Left ventricle myocardium inferior (tissue), 1 donor: ENCODE measurements at regions not wholly inside any gene's neighbourhood (a gene's known extent, or its start where the extent isn't known, plus 50 kb on each side); places are given as distances from the start of the nearest gene placed in this dataset.

Experiments used
- DNase-seq: peaks from one replicate; pipeline ENCODE4 v3.0.0-alpha.2; 2020
- H3K27ac ChIP-seq: fragments of 200-600 bp; replicated peaks from 2 replicates; pipeline ENCODE4 v1.8.0; 2021
- H3K27me3 ChIP-seq: fragments of 200-600 bp; 2 replicates; pipeline ENCODE4 v1.8.0; 2021; ENCODE audit warnings: low read depth
- H3K36me3 ChIP-seq: fragments of 200-600 bp; 2 replicates; pipeline ENCODE4 v1.8.0; 2021
- H3K4me1 ChIP-seq: fragments of 200-600 bp; 2 replicates; pipeline ENCODE4 v1.8.0; 2021
- H3K4me3 ChIP-seq: fragments of 200-600 bp; 2 replicates; pipeline ENCODE4 v1.8.0; 2021; ENCODE audit warnings: mild to moderate bottlenecking, moderate library complexity
- H3K9me3 ChIP-seq: fragments of 200-600 bp; replicated peaks from 2 replicates; pipeline ENCODE4 v1.8.0; 2021
- intact Hi-C: fragments of 100-400 bp; cut with micrococcal nuclease; formaldehyde crosslinking; loops from one replicate; pipeline ENCODE4 v1.11.0; 2022
- TF ChIP-seq, protein P1 (sequence below): fragments of 200-600 bp; IDR thresholded peaks from 2 replicates; pipeline ENCODE4 v1.8.0; 2021; ENCODE audit warnings: antibody characterized with exemption, mild to moderate bottlenecking, borderline replicate concordance
- donor health status: DM: no; HTN: yes; CAD: no; lungs with severe emphysema.

DNA sequence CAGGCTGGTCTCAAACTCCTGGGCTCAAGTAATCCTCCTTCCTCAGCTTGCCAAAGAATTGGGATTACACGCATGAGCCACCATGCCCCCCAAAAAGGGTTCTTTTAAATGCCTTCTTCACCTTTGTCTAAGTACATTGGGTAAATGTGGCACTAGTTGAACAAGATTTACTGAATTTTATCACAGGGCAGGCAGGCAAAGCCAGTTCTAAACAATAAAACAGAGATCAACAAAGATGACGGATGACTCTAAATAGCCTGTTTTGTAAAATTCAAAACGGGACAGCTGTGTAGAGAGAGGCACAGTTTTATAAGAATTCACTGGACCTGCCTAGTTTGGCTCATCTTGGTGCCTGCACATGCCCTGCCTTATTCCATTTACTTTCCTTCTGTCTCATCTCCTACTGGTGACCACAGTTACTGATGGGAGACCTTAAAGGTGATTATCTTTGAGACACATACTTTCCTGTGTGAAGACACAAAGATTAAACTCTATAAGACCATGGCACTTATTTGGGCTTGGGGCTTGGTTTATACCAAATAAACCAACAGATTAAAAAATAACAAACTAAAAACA is 149.6 kb upstream of the DMRT1 start:
- Histone ChIP-seq H3K36me3 (peaks cover 4% of the 10 kb centered on the region), H3K9me3 (no peaks in the 10 kb centered on the region), H3K27me3 (no peaks in the 10 kb centered on the region), H3K27ac (peak overlapping the region; percentile 97), H3K4me1 (peaks cover 99% of the 10 kb centered on the region), H3K4me3 (no peak overlapping the region)
- no peak for DNase-seq
- intact Hi-C loops: loop anchor here (5.0 to 10.0 kb wide), 2 partner anchors 63 to 65 kb away; no protein-coding TSS in a partner anchor
- TF ChIP-seq, protein P1, sequence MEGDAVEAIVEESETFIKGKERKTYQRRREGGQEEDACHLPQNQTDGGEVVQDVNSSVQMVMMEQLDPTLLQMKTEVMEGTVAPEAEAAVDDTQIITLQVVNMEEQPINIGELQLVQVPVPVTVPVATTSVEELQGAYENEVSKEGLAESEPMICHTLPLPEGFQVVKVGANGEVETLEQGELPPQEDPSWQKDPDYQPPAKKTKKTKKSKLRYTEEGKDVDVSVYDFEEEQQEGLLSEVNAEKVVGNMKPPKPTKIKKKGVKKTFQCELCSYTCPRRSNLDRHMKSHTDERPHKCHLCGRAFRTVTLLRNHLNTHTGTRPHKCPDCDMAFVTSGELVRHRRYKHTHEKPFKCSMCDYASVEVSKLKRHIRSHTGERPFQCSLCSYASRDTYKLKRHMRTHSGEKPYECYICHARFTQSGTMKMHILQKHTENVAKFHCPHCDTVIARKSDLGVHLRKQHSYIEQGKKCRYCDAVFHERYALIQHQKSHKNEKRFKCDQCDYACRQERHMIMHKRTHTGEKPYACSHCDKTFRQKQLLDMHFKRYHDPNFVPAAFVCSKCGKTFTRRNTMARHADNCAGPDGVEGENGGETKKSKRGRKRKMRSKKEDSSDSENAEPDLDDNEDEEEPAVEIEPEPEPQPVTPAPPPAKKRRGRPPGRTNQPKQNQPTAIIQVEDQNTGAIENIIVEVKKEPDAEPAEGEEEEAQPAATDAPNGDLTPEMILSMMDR: no peak

DNA sequence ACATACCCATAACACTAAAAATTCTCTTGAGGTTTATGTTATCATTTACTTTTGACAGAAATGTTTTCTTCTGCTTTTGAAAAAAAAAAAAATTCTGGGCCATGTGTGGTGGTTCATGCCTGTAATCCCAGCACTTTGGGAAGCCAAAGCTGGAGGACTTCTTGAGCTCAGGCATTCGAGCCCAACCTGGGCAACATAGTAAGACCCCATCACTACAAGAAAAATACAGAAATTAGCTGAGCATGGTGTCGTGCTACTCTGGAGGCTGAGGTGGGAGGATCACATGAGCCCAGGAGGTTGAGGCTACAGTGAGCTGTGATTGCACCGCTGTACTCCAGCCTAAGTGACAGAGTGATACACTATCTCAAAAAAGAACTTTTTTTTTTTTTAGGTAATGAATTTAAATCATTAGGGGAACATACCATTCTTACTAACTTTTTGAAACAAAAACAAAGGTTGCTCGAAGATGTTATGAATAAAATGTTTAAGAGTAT is 148.8 kb upstream of the DMRT1 start:
- no peak for DNase-seq
- TF ChIP-seq, protein P1: no peak
- peaks cover 99% of the 10 kb centered on the region for H3K4me1 ChIP-seq
- peaks cover 4% of the 10 kb centered on the region for H3K36me3 ChIP-seq
- peak overlapping the region; percentile 97 for H3K27ac ChIP-seq
- H3K9me3 ChIP-seq: no peaks in the 10 kb centered on the region
- intact Hi-C loops: loop anchor here (5.0 to 10.0 kb wide), 2 partner anchors 62 to 65 kb away; no protein-coding TSS in a partner anchor
- peak overlapping the region; percentile 64 for H3K4me3 ChIP-seq
- H3K27me3 ChIP-seq: no peaks in the 10 kb centered on the region

DNA sequence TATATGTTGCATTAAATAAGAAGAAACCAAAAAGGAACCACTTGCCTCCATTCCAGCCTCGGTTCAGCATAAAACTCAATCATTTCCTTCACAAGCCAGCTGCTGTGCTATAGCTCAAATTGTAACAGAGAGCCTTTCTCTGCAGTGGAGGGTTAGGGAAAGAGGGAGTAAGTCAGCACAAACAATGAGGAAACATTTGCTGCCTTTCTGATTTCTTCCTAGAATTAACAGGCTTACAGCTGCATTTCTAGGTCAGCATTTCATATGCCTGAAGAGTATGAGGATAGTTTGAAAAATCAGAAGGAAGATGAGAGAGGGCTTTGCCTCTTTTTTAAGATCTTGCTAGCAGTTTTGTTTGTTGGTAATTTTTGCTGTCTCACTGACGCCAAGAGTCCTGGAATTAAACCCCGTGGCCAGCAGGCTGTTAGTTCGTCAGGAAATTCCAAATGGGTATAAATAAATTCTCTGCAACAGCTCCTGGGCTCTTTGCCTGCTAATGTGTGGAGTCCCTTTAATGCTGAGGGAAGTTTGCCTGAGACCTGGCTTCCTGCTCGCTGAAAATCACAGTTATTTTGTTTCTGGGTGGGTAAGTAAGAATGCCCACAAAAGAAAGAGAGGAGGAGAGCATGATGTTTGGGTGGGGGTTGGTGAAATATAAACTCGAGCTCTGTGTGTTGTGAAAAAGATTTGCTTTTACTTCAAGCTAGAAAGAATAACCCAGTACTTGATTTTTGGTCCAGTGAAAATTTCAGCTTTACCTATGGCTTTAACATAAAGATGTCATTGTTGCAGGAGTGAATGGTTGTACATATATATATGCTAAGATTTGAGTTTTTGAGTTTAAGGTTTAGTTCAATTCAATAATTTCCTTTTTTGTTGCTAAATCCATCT is 148.1 kb upstream of the DMRT1 start:
- peaks cover 99% of the 10 kb centered on the region for H3K4me1 ChIP-seq
- no peaks in the 10 kb centered on the region for H3K9me3 ChIP-seq
- H3K36me3 ChIP-seq: peaks cover 4% of the 10 kb centered on the region
- no peaks in the 10 kb centered on the region for H3K27me3 ChIP-seq
- TF ChIP-seq, protein P1: peak; percentile 8
- DNase-seq: peak; percentile 28
- H3K4me3 ChIP-seq: peak overlapping the region; percentile 64
- intact Hi-C loops: loop anchor here (5.0 to 10.0 kb wide), 2 partner anchors 61 to 66 kb away; no protein-coding TSS in a partner anchor
- peak overlapping the region; percentile 97 for H3K27ac ChIP-seq

DNA sequence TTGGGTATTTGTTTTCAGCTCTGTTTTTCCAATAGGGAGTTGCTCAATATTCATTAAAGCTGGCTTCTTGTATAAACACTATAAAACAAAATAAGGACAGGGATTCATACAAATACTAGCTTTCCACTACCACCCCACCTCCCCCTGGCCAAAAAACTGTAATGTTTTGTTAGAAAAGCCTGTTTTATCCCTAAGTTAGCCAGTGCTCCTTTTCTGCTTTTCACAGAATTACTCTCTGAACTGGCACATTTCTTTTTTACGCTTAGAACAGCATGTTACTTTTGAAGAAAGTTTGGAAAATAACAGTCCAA is 147.4 kb upstream of the DMRT1 start:
- intact Hi-C loops: loop anchor here (5.0 to 10.0 kb wide), 2 partner anchors 61 to 67 kb away; no protein-coding TSS in a partner anchor
- Histone ChIP-seq H3K4me1 (peaks cover 99% of the 10 kb centered on the region), H3K36me3 (peaks cover 4% of the 10 kb centered on the region), H3K9me3 (no peaks in the 10 kb centered on the region), H3K27ac (peak overlapping the region; percentile 97), H3K4me3 (peak overlapping the region; percentile 64), H3K27me3 (no peaks in the 10 kb centered on the region)
- DNase-seq: no peak
- TF ChIP-seq, protein P1: no peak

DNA sequence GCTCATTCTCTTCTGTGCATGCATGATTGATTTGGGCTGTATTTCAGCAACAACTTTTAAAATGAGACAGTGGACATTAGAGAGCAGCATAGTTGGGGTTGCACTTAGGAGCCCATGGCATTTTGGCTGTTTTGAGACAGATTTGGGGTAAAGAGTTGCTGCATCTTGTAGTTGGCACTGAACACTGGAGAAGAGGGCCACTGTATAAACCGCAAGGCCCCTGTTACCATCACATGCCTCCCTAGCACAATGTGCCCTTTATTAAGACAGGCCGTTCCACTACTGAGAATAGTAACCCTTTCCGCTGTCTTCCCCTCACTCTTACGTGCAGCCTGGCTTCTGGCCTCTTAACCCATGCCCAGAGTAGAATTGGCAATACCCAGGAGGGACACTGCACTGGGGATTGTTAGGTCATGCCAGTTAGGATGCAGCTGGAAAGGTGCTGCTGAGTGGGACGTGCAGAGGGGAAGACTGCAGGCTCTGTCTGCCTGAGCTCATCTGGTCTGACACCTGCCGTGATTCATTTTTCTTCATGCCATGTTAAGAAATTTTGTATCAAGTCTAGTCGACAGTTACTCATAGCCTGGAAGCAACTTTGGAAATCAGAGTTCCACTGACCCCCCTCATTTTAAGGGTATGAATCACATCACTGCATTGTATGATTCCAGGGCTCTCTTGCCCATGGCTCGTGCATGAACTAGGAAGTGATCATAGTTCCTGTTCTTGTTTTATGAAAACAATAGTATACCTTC is 146.9 kb upstream of the DMRT1 start:
- H3K4me1 ChIP-seq: peaks cover 99% of the 10 kb centered on the region
- peak; percentile 47 for DNase-seq
- TF ChIP-seq, protein P1: no peak
- peak overlapping the region; percentile 97 for H3K27ac ChIP-seq
- intact Hi-C loops: loop anchor here (5.0 to 10.0 kb wide), 2 partner anchors 60 to 67 kb away; no protein-coding TSS in a partner anchor
- H3K9me3 ChIP-seq: no peaks in the 10 kb centered on the region
- H3K36me3 ChIP-seq: peaks cover under 1% of the 10 kb centered on the region
- H3K27me3 ChIP-seq: no peaks in the 10 kb centered on the region
- peak overlapping the region; percentile 64 for H3K4me3 ChIP-seq
